ENCODE measurements at regions not wholly inside any gene's neighbourhood (a gene's known extent, or its start where the extent isn't known, plus 50 kb on each side); places are given as distances from the start of the nearest gene placed in this dataset.

DNA sequence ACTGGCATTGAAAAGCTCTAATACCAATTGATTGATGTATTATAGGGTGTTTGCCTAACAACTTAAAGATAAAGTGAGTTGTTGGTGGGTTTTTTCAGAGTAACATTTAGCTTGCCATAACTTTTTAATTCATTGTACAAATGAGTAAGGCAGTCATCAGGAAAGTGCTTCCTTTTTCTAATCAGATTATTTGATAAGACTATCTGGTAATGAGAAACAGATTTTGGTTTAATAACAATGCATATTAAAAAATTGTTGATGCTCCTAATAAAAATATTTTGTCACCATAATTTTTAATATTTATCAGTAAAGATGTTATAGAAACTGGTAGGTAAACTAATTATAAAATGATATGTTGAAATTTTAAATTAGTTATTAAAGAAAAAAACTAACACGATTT lies 51.3 kb downstream of the BLTP1 start:
- peak; percentile 88 for FAIRE-seq

DNA sequence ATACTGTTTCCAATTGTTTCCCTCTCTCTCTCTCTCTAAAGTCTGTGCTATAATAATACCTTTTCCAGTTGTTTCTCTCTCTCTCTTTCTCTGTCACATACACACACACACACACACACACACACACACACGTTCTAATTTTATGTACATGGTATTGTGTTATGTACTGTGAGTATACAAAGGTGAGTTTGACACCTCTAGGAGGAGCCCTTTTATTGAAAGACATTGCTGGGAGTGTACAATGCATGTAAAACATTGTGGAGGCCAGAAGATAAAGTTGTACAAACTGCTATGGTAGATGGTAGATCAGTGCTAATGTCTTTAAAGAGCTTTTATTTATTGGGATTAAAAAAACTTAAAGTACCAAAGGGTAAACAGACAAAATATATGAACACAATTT lies 53.6 kb downstream of the BLTP1 start:
- FAIRE-seq, result peak; percentile 39

DNA sequence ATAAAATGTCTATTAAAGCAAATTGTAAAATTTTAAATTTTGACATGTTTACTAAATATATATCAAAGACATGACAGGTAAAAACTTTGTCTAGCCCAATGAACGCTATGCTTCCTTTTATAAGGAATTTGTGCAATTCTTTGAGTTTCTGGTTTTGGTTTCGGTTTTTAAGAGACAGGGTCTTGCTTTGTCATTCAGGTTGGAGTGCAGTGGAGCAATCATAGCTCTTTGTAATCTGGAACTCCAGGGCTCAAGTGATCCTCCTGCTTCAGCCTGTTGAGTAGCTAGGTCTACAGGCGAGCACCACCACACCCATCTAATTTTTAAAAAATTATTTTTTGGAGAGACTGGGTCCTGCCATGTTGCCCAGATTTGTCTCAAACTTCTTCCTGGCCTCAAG lies 60.7 kb downstream of the BLTP1 start:
- FAIRE-seq, result no peak

DNA sequence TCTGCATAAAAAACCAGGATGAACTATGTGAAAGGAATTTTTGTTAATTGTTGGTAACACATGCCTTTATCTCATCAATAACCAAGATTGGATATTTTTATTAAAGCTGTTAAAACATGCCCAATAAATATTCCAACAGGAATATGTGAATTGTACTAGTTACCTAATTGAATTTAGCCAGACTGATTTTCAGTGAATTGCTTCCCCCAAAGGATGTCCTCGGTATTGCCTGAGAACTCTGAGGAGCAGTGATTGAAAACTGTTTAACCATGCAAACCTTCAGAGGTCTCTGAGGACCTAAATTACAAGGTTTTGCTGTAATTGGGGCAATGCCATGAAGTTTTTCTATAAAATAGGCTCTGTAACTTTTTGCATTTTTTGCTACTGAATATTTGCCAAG lies 66.6 kb downstream of the BLTP1 start:
- peak; percentile 74 for FAIRE-seq

DNA sequence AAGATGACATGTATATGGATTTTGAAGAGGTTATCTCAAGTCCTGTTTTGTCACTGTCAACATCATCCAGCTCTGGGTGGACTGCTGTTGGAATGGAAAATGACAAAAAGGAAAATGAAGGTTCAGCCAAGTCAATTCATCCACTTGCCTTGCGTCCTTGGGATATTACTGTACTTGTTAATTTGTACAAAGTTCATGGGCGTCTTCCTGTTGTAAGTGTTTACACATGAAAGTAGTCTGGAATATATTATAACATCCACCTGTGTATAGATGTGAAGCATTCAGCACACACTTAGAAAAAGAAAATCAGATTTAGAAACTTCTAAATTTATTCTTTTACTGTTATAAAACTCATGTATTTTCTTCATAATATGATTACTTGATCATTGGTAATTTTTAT lies 67.2 kb downstream of the BLTP1 start:
- FAIRE-seq, result no peak

DNA sequence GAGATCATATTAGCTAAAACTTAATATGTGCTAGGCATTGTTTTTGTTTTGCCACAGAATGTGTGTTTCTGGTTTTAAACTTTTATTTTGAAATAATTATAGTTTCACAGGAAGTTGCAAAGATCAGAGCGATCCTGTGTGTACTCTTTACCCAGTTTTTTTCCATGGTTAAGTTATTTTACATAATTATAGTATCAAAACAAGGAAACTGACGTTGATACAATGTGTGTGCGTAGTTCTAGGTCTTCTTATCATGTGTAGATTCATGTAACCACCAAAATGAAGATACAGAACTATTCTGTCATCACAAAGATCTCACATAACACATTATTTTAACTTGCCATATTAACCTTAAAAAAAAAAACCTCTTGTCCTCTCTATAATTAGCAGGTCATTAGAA lies 69.2 kb downstream of the BLTP1 start:
- no peak for FAIRE-seq

DNA sequence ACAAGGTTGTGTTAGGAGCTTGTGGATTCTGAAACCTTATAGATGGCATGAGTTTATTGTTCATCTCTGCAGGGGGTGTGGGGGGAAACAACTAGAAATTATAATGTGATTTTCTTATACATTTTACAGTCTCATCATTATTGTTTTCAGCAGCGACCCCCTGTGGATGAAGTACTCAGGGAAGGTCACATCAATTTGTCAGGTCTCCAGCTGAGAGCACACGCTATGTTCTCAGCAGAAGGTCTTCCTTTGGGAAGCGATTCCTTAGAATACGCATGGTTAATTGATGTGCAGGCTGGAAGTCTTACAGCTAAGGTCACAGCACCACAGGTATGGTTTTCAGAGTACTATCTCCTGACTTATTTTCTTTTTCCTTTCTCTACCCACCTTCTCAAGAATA lies 72.2 kb downstream of the BLTP1 start:
- FAIRE-seq, result no peak

DNA sequence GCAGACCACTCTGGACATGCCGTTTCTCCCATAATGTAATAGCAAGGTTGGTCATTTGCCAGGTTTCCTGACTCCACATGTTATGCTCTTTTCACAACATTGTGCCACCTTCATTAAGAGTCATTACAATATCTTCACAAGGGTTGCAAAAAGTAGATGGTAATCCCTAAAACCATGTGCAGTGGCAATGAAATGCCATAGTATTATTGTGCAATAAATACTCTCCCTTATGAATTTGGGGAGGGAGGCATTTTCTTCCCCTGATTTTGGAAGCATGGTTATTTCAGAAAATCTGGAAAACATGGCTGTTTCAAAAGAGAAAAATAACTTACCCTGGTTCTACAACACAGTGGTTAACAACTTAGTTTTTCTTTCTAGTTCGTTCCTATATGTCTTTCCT lies 75.1 kb downstream of the BLTP1 start:
- no peak for FAIRE-seq

DNA sequence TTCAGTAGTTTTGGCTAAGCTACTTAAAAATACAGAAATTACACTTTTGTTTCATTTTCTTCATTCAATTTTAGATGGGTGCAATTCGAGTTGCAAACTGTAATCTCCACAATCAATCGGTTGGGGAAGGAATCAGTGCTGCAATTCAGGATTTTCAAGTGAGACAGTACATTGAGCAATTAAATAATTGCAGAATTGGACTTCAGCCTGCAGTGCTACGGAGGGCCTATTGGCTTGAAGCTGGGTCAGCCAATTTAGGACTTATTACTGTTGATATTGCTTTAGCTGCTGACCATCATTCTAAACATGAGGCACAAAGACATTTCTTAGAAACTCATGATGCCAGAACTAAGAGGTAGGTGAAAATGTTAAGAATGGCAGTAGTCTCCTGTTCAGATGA lies 77.7 kb downstream of the BLTP1 start:
- no peak for FAIRE-seq

DNA sequence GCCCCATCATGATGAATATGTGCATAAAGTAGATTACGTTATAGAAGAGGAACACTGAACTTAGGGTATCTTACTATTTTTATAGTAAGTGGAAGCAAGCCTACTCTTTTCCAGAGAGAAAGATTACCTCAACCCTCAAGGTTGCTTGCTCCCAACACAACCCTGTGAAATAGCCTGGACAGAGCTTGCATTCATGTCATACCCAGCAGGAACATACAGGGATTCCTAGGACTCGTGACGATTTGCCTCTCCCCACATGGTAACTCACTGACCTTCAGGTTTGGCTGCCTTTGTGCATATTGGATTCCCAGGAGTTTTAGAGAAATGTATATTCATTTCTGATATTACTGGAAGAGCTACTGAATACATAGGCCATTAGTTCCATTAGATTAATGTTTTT lies 80.5 kb downstream of the BLTP1 start:
- FAIRE-seq, result no peak

DNA sequence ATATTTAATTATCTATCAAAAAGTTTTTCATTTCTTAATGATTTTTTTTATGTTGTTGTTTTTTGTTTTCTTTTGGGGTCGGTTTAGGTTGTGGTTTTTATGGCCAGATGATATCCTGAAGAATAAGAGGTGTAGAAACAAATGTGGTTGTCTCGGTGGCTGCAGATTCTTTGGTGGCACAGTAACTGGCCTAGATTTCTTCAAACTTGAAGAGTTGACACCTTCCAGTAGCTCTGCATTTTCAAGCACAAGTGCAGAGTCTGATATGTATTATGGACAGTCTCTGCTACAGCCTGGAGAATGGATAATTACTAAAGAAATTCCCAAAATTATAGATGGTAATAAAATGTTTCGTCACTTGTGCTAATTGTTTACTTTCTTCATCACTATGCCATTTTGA lies 82.6 kb downstream of the BLTP1 start:
- no peak for FAIRE-seq

DNA sequence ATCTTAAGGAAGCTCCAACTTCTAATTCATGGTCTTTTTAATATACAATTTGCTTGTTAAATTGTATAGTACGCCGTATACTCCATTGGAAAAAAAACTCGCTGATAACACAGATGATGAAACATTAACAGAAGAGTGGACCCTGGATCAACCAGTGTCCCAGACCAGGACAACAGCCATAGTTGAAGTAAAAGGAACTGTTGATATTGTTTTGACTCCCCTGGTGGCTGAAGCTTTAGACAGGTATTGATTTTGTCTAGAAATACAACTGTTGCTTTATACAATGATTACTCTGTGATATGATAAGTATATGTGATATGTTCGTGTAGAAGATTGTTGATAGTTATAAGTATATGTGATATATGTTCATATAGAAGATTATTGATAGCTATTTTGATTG lies 91.7 kb downstream of the BLTP1 start:
- no peak for FAIRE-seq

DNA sequence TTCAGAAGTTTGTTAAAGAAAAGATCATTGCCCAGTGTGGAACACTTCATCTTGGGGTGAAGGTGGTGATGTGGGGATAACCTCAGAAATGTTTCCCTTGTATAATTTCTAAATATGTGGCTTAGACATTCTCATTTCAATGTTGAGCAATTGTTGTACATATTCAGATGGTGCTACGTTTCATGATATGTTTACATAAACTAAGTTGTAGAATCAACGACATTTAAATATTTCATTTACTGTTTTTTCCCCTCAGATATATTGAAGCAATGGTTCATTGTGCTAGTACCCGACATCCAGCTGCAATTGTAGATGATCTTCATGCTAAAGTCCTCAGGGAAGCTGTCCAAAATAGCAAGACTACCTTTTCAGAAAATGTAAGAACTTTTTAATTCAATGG lies 92.6 kb downstream of the BLTP1 start:
- no peak for FAIRE-seq

DNA sequence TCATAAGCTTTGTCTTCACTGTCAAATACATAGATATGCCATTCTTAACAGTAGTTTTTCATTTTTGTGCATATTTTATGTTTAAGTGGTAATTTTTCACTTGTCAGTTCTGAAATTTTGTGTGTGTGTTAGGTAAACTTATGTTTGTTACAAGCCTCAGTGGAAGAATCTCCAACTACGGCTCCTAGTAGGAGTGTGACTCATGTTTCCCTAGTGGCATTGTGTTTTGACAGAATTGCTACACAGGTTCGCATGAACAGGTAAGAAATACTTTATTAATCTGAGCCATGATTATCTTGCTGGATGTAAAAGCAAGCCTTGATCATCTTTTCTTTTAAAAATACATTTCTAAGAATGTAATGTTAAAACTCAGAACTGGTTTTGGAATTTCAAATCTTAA lies 94.4 kb downstream of the BLTP1 start:
- no peak for FAIRE-seq

DNA sequence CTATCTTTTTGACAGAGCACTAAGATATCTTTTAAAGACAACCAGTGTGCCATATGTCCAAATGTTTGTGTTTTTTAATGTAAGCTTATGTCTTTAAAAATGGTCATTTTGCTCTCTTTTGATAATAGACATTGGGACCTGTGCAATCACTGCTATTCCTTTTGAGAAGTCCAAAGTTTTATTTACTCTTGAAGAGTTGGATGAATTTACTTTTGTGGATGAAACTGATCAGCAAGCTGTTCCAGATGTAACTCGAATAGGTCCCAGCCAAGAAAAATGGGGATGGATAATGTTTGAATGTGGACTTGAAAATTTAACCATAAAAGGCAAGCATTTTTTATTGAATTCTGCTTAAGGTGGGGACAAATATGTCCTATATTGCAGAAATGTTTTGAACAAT lies 97.2 kb downstream of the BLTP1 start:
- no peak for FAIRE-seq

DNA sequence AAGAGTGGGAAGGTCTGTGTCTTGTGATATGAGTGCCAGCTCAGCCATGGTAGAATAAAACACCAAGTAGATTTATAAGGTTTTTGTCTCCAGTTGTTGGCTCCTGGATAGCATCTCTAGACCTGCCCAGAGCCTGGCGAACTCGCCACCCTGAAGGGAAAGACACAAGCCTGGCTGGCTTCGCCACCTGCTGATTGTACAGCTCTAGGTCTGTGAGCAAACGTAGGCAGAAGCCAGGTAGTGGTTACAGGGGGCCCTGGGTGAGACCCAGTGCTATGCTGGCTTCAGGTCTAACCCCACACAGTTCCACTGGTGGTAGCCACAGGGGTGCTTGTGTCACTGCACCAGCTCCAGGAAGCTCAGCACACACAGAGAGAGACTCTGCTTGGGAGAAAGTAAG lies 100.5 kb downstream of the BLTP1 start:
- FAIRE-seq, result no peak

DNA sequence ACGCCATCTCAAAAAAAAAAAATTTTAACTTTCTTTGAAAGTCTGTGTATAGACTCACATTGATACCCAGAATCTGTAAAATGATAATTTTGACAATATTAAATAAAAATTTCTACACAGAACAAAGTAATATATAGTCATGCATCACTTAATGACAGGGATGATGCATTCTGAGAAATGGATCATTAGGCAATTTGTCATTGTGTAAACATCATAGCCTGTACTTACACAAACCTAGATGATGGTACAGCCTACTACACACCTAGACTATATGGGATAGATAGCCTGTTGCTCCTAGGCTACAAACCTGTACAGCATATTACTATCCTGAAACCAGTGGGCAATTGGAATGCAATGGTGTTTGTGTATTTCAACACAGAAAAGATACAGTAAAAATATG lies 107.7 kb downstream of the BLTP1 start:
- FAIRE-seq, result no peak

DNA sequence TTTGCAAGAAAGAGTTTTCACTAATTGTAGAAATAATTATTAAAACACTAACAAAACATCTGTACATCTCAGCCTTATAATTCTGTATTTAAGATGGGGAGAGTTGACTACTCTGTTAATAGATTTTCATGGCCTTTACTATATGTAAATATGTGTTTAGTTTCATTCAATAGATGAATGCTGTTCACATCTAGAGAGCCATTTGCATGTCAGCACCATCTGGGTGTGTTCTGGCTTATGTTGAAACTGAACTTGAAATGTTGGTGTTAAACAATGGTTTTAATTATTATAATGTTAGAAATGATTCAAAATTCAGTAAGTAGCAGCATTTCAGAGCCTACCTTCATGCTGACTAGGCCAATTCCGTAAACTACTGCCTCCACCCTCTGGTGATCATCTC lies 102.5 kb upstream of the ADAD1 start:
- no peak for FAIRE-seq

DNA sequence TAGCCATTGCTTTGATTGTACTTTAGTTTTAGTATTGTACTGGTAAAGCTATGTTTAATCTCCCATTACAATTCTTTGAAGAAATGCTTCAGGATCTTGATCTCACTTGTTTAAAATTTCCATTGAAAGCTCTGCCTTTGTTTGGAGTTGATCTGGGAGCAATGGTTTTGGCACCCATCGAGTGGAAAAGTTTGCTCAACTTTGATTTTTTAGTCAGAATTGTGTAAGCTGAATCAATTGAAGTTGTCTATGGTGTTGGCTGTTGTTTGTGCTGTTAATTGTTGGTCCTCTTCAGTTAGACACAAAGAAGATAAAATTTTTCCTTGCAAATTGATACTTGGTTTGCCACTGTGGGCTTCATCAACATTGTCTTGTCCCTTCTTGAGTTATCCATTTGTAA lies 99.8 kb upstream of the ADAD1 start:
- FAIRE-seq, result no peak

DNA sequence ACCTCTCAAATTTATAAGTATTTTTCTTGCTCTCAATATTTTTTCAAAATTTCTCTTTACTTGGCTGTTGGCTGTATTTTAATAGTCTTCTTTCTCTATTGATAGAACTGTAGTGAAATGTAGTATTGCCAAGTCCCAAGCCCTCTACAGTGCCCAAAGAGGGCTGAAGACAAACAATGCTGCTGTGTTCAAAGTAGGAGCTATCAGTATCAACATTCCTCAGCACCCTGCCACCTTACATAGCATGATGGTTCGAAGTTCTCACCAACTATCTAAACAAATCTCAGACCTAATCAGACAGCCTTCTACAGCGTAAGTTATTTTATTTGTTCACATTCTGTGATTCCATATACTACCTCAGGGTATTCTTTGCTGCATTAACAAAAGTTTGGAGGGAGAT lies 99.1 kb upstream of the ADAD1 start:
- FAIRE-seq, result no peak

DNA sequence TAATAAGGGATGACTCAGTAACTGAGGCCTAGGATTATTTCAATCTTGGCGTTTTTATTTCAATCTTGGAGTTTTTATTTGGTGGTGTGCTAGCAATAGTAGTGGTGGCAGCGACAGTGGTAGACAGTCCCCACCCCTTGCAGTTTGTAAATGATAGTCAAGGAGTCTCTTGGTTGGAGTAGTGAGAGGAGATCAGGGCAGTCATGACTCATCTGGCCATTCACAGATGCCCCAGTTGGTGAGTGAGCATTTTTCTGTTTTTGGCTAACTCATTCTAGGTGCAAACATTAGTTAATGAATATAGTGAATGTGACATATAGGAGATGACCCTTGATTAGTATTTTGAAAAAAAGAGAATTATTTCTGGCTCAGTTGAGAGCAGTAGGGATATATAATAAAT lies 93.5 kb upstream of the ADAD1 start:
- FAIRE-seq, result no peak

DNA sequence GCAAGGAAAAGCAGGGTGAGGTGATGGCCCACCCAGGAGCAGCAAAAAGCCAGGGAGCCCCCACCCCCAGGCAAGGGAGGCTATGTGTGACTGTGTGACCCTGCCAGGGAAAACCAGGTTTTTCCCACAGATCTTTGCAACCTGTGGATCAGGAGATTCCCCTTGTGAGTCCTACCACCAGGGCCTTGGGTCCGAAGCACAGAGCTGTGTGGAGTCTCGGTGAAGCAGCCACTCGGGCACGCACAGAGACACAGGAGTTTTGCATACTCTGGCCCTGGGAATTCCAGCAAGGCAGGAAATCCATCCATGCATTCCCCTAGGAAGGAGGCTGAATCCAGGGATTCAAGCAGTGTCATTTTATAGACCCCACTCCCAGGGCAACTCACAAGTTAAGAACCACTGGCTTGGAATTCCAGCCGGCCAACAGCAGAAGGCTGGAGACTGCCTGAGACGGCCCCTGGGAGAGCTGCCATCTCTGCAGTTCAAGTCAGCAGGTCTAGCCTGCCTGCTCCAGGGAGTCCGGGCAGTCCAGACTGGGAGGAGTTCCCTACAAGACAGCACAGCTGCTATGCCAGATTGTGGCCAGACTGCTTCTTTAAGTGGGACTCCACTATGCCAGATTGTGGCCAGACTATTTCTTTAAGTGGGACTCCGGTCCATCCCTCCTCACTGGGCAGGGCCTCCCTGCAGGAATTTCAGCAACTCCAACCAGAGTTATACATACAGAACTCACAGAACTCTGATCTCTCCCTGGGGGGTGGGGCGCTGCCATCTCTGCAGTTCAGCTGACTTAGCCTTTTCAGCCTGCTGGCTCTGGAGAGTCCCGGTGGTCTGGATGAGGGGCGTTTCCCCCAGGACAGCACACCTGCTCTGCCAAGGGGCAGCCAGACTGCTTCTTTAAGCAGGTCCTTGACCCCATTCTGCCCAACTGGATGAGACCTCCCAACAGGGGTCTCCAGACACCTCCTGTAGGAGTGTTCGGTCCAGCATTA lies 85.1 kb upstream of the ADAD1 start:
- FAIRE-seq, result no peak

DNA sequence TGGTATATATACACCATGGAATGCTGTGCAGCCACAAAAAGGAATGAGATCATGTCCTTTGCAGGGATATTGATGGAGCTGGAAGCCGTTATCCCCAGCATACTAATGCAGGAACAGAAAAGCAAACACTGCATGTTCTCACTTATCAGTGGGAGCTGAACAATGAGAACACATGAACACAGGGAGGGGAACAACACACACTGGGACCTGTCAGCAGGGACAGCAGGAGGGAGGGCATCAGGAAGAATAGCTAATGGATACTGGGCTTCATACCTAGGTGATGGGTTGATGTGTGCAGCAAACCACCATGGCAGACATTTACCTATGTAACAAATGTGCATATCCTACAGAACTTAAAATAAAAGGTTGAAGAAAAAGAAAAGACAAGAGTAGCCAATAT lies 81.1 kb upstream of the ADAD1 start:
- FAIRE-seq, result no peak

DNA sequence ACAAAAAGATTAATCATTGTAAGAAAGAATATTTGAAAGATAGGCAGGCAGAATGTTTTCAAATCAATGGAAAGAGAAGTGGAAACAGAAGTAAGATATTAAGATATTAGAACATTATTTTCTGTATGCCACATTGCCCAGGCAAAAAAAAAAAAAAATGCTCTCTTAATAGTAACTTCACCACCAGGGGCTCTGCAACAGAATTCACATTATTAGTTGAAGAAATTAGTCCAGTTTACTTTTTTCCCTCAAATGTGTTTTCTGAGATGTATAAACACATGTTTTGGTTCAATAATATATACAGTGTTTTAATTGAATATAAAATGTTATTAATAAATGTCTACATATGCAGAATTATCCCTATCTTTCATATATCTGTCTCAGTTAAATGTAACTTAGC lies 78.0 kb upstream of the ADAD1 start:
- no peak for FAIRE-seq

DNA sequence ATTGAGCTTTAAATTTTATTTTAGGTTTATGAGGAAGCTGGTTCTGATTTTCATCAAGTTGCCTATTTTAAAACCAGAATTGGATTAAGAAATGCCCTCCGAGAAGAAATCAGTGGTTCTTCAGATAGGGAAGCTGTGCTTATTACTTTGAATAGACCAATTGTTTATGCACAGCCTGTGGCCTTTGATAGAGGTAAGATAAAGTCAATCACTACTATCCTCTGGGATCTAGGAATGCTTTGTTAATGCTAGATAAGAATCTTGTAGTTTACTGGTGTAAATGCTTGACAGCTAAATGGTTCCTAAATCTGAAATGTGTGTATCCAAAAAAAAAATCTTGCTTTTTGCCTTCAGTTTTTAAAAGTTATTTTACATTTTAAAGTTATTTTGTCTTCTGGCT lies 73.0 kb upstream of the ADAD1 start:
- FAIRE-seq, result no peak
